ENCODE measurements at regions not wholly inside any gene's neighbourhood (a gene's known extent, or its start where the extent isn't known, plus 50 kb on each side); places are given as distances from the start of the nearest gene placed in this dataset.

- TF ChIP-seq CREB1 (IDR thresholded peaks at IDR 0.05; ENCODE audit: low read depth) (no peak), ATF7 (IDR thresholded peaks at IDR 0.05; ENCODE audit: low read depth) (no peak), POLR2AphosphoS5 (IDR thresholded peaks at IDR 0.05; ENCODE audit: low read length) (no peak), TBL1XR1 (IDR thresholded peaks at IDR 0.05; ENCODE audit: low read depth, low read length) (no peak), NR2C2 (IDR thresholded peaks at IDR 0.05; ENCODE audit: borderline replicate concordance, control insufficient read depth, insufficient read length, low read depth) (no peak), IRF3 (IDR thresholded peaks at IDR 0.05) (no peak), SUZ12 (IDR thresholded peaks at IDR 0.05; ENCODE audit: unreplicated experiment) (no peak), ZNF687 (IDR thresholded peaks at IDR 0.05) (no peak), EZH2 (IDR thresholded peaks at IDR 0.05; ENCODE audit: borderline replicate concordance, control insufficient read depth, low read depth, low read length) (no peak), HDAC6 (IDR thresholded peaks at IDR 0.05; ENCODE audit: unreplicated experiment) (no peak), JUND (IDR thresholded peaks at IDR 0.05; ENCODE audit: low read depth, low read length) (no peak), CTCF (IDR thresholded peaks at IDR 0.05 in 2 of 3, conservative IDR thresholded peaks at IDR 0.05 in 1 of 3; ENCODE audit: control insufficient read depth in 2 of 3, extremely low read depth in 1 of 3, insufficient read depth in 1 of 3, low read depth in 3 of 3, low read length in 3 of 3) (no peak), ATF3 (IDR thresholded peaks at IDR 0.05; ENCODE audit: borderline replicate concordance, extremely low read depth, low read depth, low read length) (no peak)
Observed at GRCh38 chr4:81704461-81704860, 232.8 kb upstream of the RASGEF1B start.

Data from GM12878 (cell line).